ENCODE measurements at regions not wholly inside any gene's neighbourhood (a gene's known extent, or its start where the extent isn't known, plus 50 kb on each side); places are given as distances from the start of the nearest gene placed in this dataset.

GRCh38 chr13:31965361-31966066, 66.1 kb upstream of the FRY start:
- H3K27ac ChIP-seq (ENCODE audit: low read length) = no peak overlapping the region
- H3K36me3 ChIP-seq (ENCODE audit: control insufficient read depth in 1 of 2, insufficient read depth in 2 of 2, low read length in 2 of 2) = no peaks in the 10 kb centered on the region
- no peaks in the 10 kb centered on the region for H3K27me3 ChIP-seq (ENCODE audit: low read depth, low read length)
- H3K4me3 ChIP-seq (ENCODE audit: low read depth in 1 of 2, low read length in 2 of 2) = no peak overlapping the region
- peaks cover 0 to 14% of the 10 kb centered on the region in 2 donors for H3K4me1 ChIP-seq (ENCODE audit: control insufficient read depth in 1 of 2, insufficient read depth in 2 of 2, low read length in 2 of 2)
- H3K9me3 ChIP-seq (ENCODE audit: control insufficient read depth in 1 of 2, low read length in 2 of 2) = no peaks in the 10 kb centered on the region

GRCh38 chr13:31967155-31967554, 64.4 kb upstream of the FRY start:
- Histone ChIP-seq H3K4me1 (ENCODE audit: control insufficient read depth in 1 of 2, insufficient read depth in 2 of 2, low read length in 2 of 2) (peaks cover 0 to 14% of the 10 kb centered on the region in 2 donors), H3K4me3 (ENCODE audit: low read depth in 1 of 2, low read length in 2 of 2) (no peak overlapping the region), H3K27ac (ENCODE audit: low read length) (no peak overlapping the region), H3K36me3 (ENCODE audit: control insufficient read depth in 1 of 2, insufficient read depth in 2 of 2, low read length in 2 of 2) (no peaks in the 10 kb centered on the region), H3K9me3 (ENCODE audit: control insufficient read depth in 1 of 2, low read length in 2 of 2) (no peaks in the 10 kb centered on the region), H3K27me3 (ENCODE audit: low read depth, low read length) (no peaks in the 10 kb centered on the region)

- Histone ChIP-seq H3K36me3 (ENCODE audit: control insufficient read depth in 1 of 2, insufficient read depth in 2 of 2, low read length in 2 of 2) (no peaks in the 10 kb centered on the region), H3K4me3 (ENCODE audit: low read depth in 1 of 2, low read length in 2 of 2) (no peak overlapping the region), H3K4me1 (ENCODE audit: control insufficient read depth in 1 of 2, insufficient read depth in 2 of 2, low read length in 2 of 2) (peaks cover 0 to 14% of the 10 kb centered on the region in 2 donors), H3K27me3 (ENCODE audit: low read depth, low read length) (no peaks in the 10 kb centered on the region), H3K27ac (ENCODE audit: low read length) (no peak overlapping the region), H3K9me3 (ENCODE audit: control insufficient read depth in 1 of 2, low read length in 2 of 2) (no peaks in the 10 kb centered on the region)
Measured at GRCh38 chr13:31968473-31968872, 63.1 kb upstream of the FRY start.

GRCh38 chr13:31970231-31970930, 61.2 kb upstream of the FRY start:
- H3K27ac ChIP-seq (ENCODE audit: low read length) = no peak overlapping the region
- no peaks in the 10 kb centered on the region for H3K9me3 ChIP-seq (ENCODE audit: control insufficient read depth in 1 of 2, low read length in 2 of 2)
- H3K4me1 ChIP-seq (ENCODE audit: control insufficient read depth in 1 of 2, insufficient read depth in 2 of 2, low read length in 2 of 2) = peaks cover 0 to 14% of the 10 kb centered on the region in 2 donors
- no peaks in the 10 kb centered on the region for H3K27me3 ChIP-seq (ENCODE audit: low read depth, low read length)
- no peaks in the 10 kb centered on the region for H3K36me3 ChIP-seq (ENCODE audit: control insufficient read depth in 1 of 2, insufficient read depth in 2 of 2, low read length in 2 of 2)
- H3K4me3 ChIP-seq (ENCODE audit: low read depth in 1 of 2, low read length in 2 of 2) = no peak overlapping the region

GRCh38 chr13:31972453-31972852, 59.1 kb upstream of the FRY start:
- no peaks in the 10 kb centered on the region for H3K9me3 ChIP-seq (ENCODE audit: control insufficient read depth in 1 of 2, low read length in 2 of 2)
- H3K36me3 ChIP-seq (ENCODE audit: control insufficient read depth in 1 of 2, insufficient read depth in 2 of 2, low read length in 2 of 2) = no peaks in the 10 kb centered on the region
- no peaks in the 10 kb centered on the region for H3K27me3 ChIP-seq (ENCODE audit: low read depth, low read length)
- H3K4me3 ChIP-seq (ENCODE audit: low read depth in 1 of 2, low read length in 2 of 2) = no peak overlapping the region
- H3K27ac ChIP-seq (ENCODE audit: low read length) = no peak overlapping the region
- H3K4me1 ChIP-seq (ENCODE audit: control insufficient read depth in 1 of 2, insufficient read depth in 2 of 2, low read length in 2 of 2) = peaks cover 0 to 6% of the 10 kb centered on the region in 2 donors

- Histone ChIP-seq H3K4me1 (ENCODE audit: control insufficient read depth in 1 of 2, insufficient read depth in 2 of 2, low read length in 2 of 2) (no peaks in the 10 kb centered on the region), H3K27me3 (ENCODE audit: low read depth, low read length) (no peaks in the 10 kb centered on the region), H3K9me3 (ENCODE audit: control insufficient read depth in 1 of 2, low read length in 2 of 2) (no peaks in the 10 kb centered on the region), H3K27ac (ENCODE audit: low read length) (no peak overlapping the region), H3K36me3 (ENCODE audit: control insufficient read depth in 1 of 2, insufficient read depth in 2 of 2, low read length in 2 of 2) (no peaks in the 10 kb centered on the region), H3K4me3 (ENCODE audit: low read depth in 1 of 2, low read length in 2 of 2) (no peak overlapping the region)
Measured at GRCh38 chr13:31978021-31978420, 53.6 kb upstream of the FRY start.

GRCh38 chr13:31980830-31981229, 50.7 kb upstream of the FRY start:
- H3K27ac ChIP-seq (ENCODE audit: low read length) = no peak overlapping the region
- no peaks in the 10 kb centered on the region for H3K36me3 ChIP-seq (ENCODE audit: control insufficient read depth in 1 of 2, insufficient read depth in 2 of 2, low read length in 2 of 2)
- no peak overlapping the region for H3K4me3 ChIP-seq (ENCODE audit: low read depth in 1 of 2, low read length in 2 of 2)
- no peaks in the 10 kb centered on the region for H3K27me3 ChIP-seq (ENCODE audit: low read depth, low read length)
- no peaks in the 10 kb centered on the region for H3K9me3 ChIP-seq (ENCODE audit: control insufficient read depth in 1 of 2, low read length in 2 of 2)
- no peaks in the 10 kb centered on the region for H3K4me1 ChIP-seq (ENCODE audit: control insufficient read depth in 1 of 2, insufficient read depth in 2 of 2, low read length in 2 of 2)
